ENCODE measurements at regions not wholly inside any gene's neighbourhood (a gene's known extent, or its start where the extent isn't known, plus 50 kb on each side); places are given as distances from the start of the nearest gene placed in this dataset.

GRCh38 chr1:29631836-29632805, 395.8 kb downstream of the PTPRU start:
- H3K36me3 Mint-ChIP-seq (ENCODE audit: insufficient read depth), result no peaks in the 10 kb centered on the region
- peaks cover 12% of the 10 kb centered on the region for H3K27me3 Mint-ChIP-seq
- no peaks in the 10 kb centered on the region for H3K4me1 Mint-ChIP-seq (ENCODE audit: low read depth)
- DNase-seq (ENCODE audit: low spot score, unreplicated experiment), result no peak
- no peak overlapping the region for H3K4me3 Mint-ChIP-seq (ENCODE audit: low read depth)
- H3K9me3 Mint-ChIP-seq (ENCODE audit: low read depth), result no peaks in the 10 kb centered on the region
- H3K27ac Mint-ChIP-seq, result no peak overlapping the region
- TF ChIP-seq CTCF (IDR thresholded peaks at IDR 0.05; ENCODE audit: unreplicated experiment), result no peak

- no peak for TF ChIP-seq CTCF (IDR thresholded peaks at IDR 0.05; ENCODE audit: unreplicated experiment)
- H3K27ac Mint-ChIP-seq, result no peak overlapping the region
- no peaks in the 10 kb centered on the region for H3K36me3 Mint-ChIP-seq (ENCODE audit: insufficient read depth)
- peak; percentile 3 for DNase-seq (ENCODE audit: low spot score, unreplicated experiment)
- peaks cover 12% of the 10 kb centered on the region for H3K27me3 Mint-ChIP-seq
- no peaks in the 10 kb centered on the region for H3K4me1 Mint-ChIP-seq (ENCODE audit: low read depth)
- no peak overlapping the region for H3K4me3 Mint-ChIP-seq (ENCODE audit: low read depth)
- H3K9me3 Mint-ChIP-seq (ENCODE audit: low read depth), result no peaks in the 10 kb centered on the region
Observed at GRCh38 chr1:29631361-29631760, 395.0 kb downstream of the PTPRU start.

- no peak for TF ChIP-seq CTCF (IDR thresholded peaks at IDR 0.05; ENCODE audit: unreplicated experiment)
- Mint-ChIP-seq H3K4me1 (ENCODE audit: low read depth) (no peaks in the 10 kb centered on the region), H3K27me3 (peaks cover 10% of the 10 kb centered on the region)
Observed at GRCh38 chr1:29630756-29631155, 394.4 kb downstream of the PTPRU start.

GRCh38 chr1:29629814-29630516, 393.6 kb downstream of the PTPRU start:
- no peaks in the 10 kb centered on the region for H3K9me3 Mint-ChIP-seq (ENCODE audit: low read depth)
- no peaks in the 10 kb centered on the region for H3K4me1 Mint-ChIP-seq (ENCODE audit: low read depth)
- DNase-seq (ENCODE audit: low spot score, unreplicated experiment), result peak; percentile 4
- TF ChIP-seq CTCF (IDR thresholded peaks at IDR 0.05; ENCODE audit: unreplicated experiment), result no peak
- H3K36me3 Mint-ChIP-seq (ENCODE audit: insufficient read depth), result no peaks in the 10 kb centered on the region
- H3K27me3 Mint-ChIP-seq, result peaks cover 7% of the 10 kb centered on the region
- no peak overlapping the region for H3K27ac Mint-ChIP-seq
- H3K4me3 Mint-ChIP-seq (ENCODE audit: low read depth), result no peak overlapping the region

More at GRCh38 chr1:29630756-29631155, 394.4 kb downstream of the PTPRU start:
- DNase-seq (ENCODE audit: low spot score, unreplicated experiment), result peak; percentile 2
- H3K4me3 Mint-ChIP-seq (ENCODE audit: low read depth), result no peak overlapping the region
- H3K27ac Mint-ChIP-seq, result no peak overlapping the region
- H3K36me3 Mint-ChIP-seq (ENCODE audit: insufficient read depth), result no peaks in the 10 kb centered on the region
- H3K9me3 Mint-ChIP-seq (ENCODE audit: low read depth), result no peaks in the 10 kb centered on the region

GRCh38 chr1:29629401-29629800, 393.1 kb downstream of the PTPRU start:
- TF ChIP-seq CTCF (IDR thresholded peaks at IDR 0.05; ENCODE audit: unreplicated experiment), result no peak
- H3K27ac Mint-ChIP-seq, result no peak overlapping the region
- no peaks in the 10 kb centered on the region for H3K36me3 Mint-ChIP-seq (ENCODE audit: insufficient read depth)
- no peak overlapping the region for H3K4me3 Mint-ChIP-seq (ENCODE audit: low read depth)
- DNase-seq (ENCODE audit: low spot score, unreplicated experiment), result no peak
- H3K27me3 Mint-ChIP-seq, result peaks cover 10% of the 10 kb centered on the region
- H3K9me3 Mint-ChIP-seq (ENCODE audit: low read depth), result no peaks in the 10 kb centered on the region
- H3K4me1 Mint-ChIP-seq (ENCODE audit: low read depth), result no peaks in the 10 kb centered on the region

Measured in progenitor cell of endocrine pancreas (in vitro differentiated cells).